ENCODE measurements at regions not wholly inside any gene's neighbourhood (a gene's known extent, or its start where the extent isn't known, plus 50 kb on each side); places are given as distances from the start of the nearest gene placed in this dataset.

DNA sequence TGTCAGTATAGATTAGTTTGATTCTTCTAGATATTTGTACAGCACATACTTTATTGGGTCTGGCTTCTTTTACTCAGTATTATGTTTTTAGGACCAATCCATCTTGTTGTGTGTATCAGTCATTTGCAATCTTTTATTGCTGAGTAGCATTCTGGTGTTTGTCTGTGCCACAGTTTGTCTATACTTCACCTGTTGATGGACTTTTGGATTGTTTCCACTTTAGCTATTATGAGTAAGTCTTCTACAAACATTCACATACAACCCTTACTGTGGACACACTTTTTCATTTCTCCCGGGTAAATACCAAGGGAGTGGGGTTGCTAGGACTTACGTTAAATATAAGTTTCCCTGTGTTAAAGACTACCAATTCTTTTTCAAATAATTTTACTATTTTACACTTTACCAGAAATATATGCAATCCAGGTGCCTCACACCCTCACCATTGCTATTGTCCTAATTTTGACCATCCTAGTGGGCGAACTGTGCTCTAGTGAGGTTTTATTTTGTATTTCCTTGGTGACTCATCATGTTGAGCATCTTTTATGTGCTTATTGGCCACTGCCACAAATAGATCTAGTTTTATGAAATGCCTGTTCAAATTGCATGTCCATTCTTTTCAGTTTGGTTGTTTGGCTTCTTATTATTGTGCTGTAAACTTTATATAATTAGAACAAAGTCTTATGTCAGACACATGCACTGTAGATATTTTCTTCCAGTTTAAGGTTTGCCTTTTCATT is 304.7 kb upstream of the TMTC1 start:
- CTCF ChIA-PET: no interaction called here
- Histone ChIP-seq H2AK9ac (replicated peaks; ENCODE audit: low read depth, low read length, poor library complexity) (no peak overlapping the region), H2BK15ac (ENCODE audit: low read depth, low read length) (no peak overlapping the region), H2BK5ac (ENCODE audit: low read depth, low read length, poor library complexity, severe bottlenecking) (no peak overlapping the region), H4K20me1 (ENCODE audit: insufficient read depth, low read length) (no peaks in the 10 kb centered on the region), H3K9me1 (ENCODE audit: insufficient read depth, low read length) (no peaks in the 10 kb centered on the region), H3K79me1 (ENCODE audit: low read depth in 1 of 2, low read length in 2 of 2) (no peaks in the 10 kb centered on the region), H3K18ac (ENCODE audit: low read depth, low read length) (no peak overlapping the region), H3K9me3 (ENCODE audit: control insufficient read depth, insufficient read depth, low read length) (no peaks in the 10 kb centered on the region), H2AK5ac (ENCODE audit: low read depth, low read length) (no peak overlapping the region), H3K36me3 (ENCODE audit: control insufficient read depth, insufficient read depth, low read length) (no peaks in the 10 kb centered on the region), H2AFZ (replicated peaks; ENCODE audit: low read length, poor library complexity) (no peak overlapping the region), H4K91ac (ENCODE audit: insufficient read depth, low read depth, low read length) (no peak overlapping the region), H3K9ac (ENCODE audit: low read depth, low read length) (no peak overlapping the region), H3K4me3 (ENCODE audit: insufficient read depth, low read depth, low read length) (no peak overlapping the region), H3K27ac (ENCODE audit: insufficient read depth, low read length) (no peak overlapping the region), H3K14ac (replicated peaks; ENCODE audit: low read depth, low read length) (no peak overlapping the region), H3K56ac (ENCODE audit: extremely low read depth, insufficient read depth, low read length) (no peak overlapping the region), H4K5ac (ENCODE audit: low read depth, low read length) (no peak overlapping the region), H3K4me1 (ENCODE audit: control insufficient read depth, insufficient read depth, low read length) (no peaks in the 10 kb centered on the region), H2BK120ac (ENCODE audit: low read depth, low read length) (no peak overlapping the region), H3K23ac (ENCODE audit: low read depth, low read length) (no peak overlapping the region), H3K4me2 (ENCODE audit: low read depth, low read length) (no peak overlapping the region), H3K4ac (ENCODE audit: low read depth, low read length) (no peak overlapping the region), H4K8ac (ENCODE audit: low read depth in 2 of 2, low read length in 2 of 2) (no peak overlapping the region), H3K27me3 (ENCODE audit: control insufficient read depth, insufficient read depth, low read length) (0 out of 2 replicates have a peak, but pooled peaks cover 2% of the 10 kb centered on the region), H2BK20ac (ENCODE audit: low read depth, low read length) (no peak overlapping the region)
- no peak for ATAC-seq (ENCODE audit: low read depth)
- dilution Hi-C loops (cut with HindIII; ENCODE audit: low sequenced_read_pairs, unreplicated experiment): no loop called here
- DNase-seq: no peak
- no CpG with 5 or more reads among the region's 3 CpGs for WGBS, 2 experiments (ENCODE audit: extremely low coverage in 2 of 2, insufficient read length in 1 of 2)
- intact Hi-C loops (cut with micrococcal nuclease): no loop called here
- POLR2A ChIA-PET (ENCODE audit: unreplicated experiment): no interaction called here
- TF ChIP-seq SMC3 (IDR thresholded peaks at IDR 0.05; ENCODE audit: low read depth, low read length) (no peak), MAFK (IDR thresholded peaks at IDR 0.05; ENCODE audit: low read depth, low read length) (no peak), BHLHE40 (IDR thresholded peaks at IDR 0.05; ENCODE audit: low read depth, low read length) (no peak), CHD1 (IDR thresholded peaks at IDR 0.05; ENCODE audit: low read depth, low read length) (no peak), POLR2A (IDR thresholded peaks at IDR 0.05; ENCODE audit: low read depth, low read length) (no peak), ELK1 (IDR thresholded peaks at IDR 0.05; ENCODE audit: borderline replicate concordance, low read depth, low read length) (no peak), RFX5 (IDR thresholded peaks at IDR 0.05; ENCODE audit: low read depth, low read length) (no peak), RAD21 (IDR thresholded peaks at IDR 0.05; ENCODE audit: low read length) (no peak), MXI1 (IDR thresholded peaks at IDR 0.05; ENCODE audit: borderline replicate concordance, low read depth, low read length) (no peak), CEBPB (IDR thresholded peaks at IDR 0.05; ENCODE audit: low read depth, low read length) (no peak), FOS (IDR thresholded peaks at IDR 0.05; ENCODE audit: low read depth, low read length) (no peak), NFE2L2 (IDR thresholded peaks at IDR 0.05; ENCODE audit: low read depth, low read length) (no peak)
- TF ChIP-seq, protein P1, sequence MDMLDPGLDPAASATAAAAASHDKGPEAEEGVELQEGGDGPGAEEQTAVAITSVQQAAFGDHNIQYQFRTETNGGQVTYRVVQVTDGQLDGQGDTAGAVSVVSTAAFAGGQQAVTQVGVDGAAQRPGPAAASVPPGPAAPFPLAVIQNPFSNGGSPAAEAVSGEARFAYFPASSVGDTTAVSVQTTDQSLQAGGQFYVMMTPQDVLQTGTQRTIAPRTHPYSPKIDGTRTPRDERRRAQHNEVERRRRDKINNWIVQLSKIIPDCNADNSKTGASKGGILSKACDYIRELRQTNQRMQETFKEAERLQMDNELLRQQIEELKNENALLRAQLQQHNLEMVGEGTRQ (IDR thresholded peaks at IDR 0.05; ENCODE audit: low read depth, low read length): no peak
- TF ChIP-seq, protein P2, sequence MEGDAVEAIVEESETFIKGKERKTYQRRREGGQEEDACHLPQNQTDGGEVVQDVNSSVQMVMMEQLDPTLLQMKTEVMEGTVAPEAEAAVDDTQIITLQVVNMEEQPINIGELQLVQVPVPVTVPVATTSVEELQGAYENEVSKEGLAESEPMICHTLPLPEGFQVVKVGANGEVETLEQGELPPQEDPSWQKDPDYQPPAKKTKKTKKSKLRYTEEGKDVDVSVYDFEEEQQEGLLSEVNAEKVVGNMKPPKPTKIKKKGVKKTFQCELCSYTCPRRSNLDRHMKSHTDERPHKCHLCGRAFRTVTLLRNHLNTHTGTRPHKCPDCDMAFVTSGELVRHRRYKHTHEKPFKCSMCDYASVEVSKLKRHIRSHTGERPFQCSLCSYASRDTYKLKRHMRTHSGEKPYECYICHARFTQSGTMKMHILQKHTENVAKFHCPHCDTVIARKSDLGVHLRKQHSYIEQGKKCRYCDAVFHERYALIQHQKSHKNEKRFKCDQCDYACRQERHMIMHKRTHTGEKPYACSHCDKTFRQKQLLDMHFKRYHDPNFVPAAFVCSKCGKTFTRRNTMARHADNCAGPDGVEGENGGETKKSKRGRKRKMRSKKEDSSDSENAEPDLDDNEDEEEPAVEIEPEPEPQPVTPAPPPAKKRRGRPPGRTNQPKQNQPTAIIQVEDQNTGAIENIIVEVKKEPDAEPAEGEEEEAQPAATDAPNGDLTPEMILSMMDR (conservative IDR thresholded peaks at IDR 0.05; ENCODE audit: low read depth, low read length): no peak
- no TSS peak for BruUV-seq (replicated peaks)
- in situ Hi-C loops (cut with MboI; ENCODE audit: low sequenced_read_pairs): no loop called here
